HCEC 1CT (cell line): ENCODE measurements at regions not wholly inside any gene's neighbourhood (a gene's known extent, or its start where the extent isn't known, plus 50 kb on each side); places are given as distances from the start of the nearest gene placed in this dataset.
"Not testable (repeated sequence)": the region's sequence is repeated elsewhere in the genome, so short reads cannot be mapped to it uniquely, and the experiment has no call there.

Experiments used
- DNase-seq: peaks from one replicate; pipeline ENCODE4 v3.0.0-alpha.2; 2017

GRCh38 chr1:4177425-4178150 is 277.5 kb upstream of the C1orf174 start:
- DNase-seq = no peak

DNA sequence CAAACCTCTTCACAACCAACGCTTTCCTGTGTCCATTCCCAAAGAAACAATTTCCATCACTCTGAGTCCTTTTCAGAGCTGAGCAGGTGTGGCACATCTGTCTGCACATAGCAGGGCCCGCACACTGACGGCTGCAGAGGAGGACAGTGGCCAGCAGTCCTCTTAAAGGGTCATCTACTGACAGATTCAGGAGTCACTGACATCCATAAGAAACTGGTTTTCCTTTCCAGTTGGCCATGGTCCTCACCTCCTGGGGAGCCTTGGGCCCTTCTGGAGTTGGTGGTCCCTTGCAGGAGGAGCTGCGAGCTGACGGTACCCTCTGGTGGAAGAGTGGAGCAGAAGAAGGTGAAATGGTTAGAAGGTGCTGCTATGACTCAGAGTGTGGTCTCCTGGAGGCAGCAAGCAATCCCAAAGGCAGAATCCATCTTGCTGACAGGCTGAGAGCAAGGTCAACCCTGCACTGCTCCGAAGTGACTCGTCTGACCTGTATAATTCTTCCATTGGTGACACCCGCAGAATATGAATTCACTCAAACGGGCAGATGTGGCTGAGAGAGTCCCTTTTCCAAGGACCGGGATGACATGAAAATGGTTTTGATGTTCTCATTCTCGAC is 278.5 kb upstream of the C1orf174 start:
- DNase-seq = no peak

DNA sequence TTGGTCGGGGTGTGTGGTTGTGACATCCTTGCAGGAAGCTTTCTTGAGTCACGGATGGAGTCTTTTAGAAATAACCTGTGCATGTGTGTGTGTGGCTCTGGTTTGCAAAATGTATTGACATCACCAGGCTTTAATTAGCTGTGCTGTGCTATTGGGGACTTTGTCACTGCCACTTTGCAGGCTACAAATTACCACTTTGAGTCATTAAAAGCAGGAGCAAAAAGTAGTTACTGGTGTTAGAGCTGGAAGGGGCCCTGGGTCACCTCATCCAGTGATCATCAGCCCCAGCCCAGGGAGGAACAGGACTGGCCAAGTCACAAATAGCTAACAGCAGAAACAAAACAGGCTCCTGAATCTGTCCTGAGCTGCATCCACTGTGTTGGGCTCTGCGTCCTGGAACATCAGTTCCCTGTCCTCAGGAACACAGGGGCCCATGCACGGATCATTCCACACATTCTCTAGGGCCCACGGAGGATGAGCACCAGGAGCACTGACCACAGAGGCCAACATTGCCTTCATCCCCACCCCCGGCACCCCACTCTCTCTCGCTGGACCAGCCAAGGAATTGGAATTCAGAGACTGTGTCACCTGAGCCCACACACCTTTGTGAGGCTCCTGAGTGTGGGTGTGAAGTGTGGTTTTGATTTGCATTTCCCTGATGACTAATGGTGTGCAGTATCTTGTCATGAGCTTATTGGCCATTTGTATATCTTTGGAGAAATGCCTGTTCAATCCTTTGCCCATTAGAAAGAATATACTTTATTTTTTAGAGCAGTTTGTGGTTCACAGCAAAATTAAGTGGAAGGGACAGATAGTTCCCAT is 280.1 kb upstream of the C1orf174 start:
- no peak for DNase-seq

GRCh38 chr1:4186486-4186885 is 286.4 kb upstream of the C1orf174 start:
- not testable (repeated sequence) for DNase-seq

DNA sequence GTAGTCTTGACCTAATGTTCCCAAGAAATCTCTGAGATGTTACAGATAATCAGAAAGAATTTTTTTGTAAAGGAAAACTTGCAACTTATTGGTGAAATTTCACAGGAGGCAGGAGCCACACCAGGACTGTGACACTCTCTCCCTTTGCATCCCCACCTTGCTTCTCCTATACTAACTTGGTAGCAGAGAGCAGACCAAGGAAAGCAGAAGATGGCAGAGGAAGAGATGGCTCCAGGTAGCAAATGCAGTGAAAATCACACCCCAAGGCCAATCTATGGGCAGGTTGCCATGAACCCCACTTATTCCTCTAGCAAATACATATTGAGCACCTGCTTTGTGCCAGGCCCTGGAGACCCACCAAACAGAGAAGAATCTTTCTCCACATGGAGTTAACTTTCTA is 303.4 kb upstream of the C1orf174 start:
- DNase-seq = no peak

DNA sequence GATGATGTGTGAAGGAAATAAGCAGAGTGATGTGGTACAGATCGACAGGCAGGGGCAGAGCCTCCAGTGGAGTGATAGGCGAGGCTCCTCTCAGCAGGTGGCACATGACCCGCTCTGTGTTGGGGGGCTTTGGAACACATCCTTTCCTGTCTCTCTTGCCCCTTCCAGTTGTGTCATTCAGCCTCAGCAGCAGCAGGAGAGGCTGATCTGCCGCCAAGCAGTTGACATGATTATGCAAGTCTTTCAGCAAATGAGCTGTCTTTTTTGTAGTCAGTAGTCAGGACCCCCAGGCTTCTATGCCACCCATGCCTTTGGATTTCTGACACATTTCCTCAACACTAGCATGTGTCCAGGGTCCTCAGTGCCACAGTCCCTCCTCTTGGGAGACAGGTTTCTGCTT is 307.1 kb upstream of the C1orf174 start:
- no peak for DNase-seq

DNA sequence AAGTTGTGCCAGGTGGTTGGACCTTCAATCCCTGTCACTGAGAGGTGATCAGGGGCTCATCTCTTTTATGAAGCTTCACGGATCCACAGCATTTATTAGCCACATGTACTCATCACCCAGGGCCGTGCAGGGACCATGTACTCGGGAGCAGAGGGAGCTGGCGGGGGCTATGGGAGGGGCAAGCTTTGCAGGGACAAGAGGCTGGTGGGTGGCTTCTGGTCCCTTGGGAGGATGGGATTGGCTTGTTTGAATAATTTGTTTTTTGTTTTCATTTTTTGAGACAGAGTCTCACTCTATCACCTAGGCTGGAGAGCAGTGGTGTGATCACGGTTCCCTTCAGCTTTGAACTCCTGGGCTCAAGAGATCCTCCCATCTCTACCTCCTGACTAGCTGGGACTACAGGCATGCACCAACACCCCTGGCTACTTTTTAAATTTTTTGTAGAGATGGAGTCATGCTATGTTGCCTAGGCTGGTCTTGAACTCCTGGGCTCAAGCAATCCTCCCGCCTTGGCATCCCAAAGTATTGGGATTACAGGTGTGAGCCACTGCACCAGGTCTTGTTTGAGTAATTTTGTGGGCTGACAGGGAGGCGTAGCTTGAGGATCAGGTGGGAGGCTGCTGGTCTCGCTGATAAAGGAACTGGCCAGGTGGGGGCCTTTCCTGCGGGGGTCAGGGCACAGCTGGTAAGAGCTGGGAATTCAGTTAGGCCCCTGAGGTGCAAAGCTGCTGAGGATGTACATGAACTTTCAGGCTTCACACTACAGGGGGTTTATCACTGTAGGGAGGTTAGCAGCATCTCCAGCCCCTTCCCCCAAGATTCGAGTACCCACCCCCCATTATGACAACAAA is 308.0 kb upstream of the C1orf174 start:
- no peak for DNase-seq

- no peak for DNase-seq
These were observed 310.0 kb upstream of the C1orf174 start for GRCh38 chr1:4210043-4210442.

- no peak for DNase-seq
These were observed 312.7 kb upstream of the C1orf174 start for GRCh38 chr1:4212796-4213195.

DNA sequence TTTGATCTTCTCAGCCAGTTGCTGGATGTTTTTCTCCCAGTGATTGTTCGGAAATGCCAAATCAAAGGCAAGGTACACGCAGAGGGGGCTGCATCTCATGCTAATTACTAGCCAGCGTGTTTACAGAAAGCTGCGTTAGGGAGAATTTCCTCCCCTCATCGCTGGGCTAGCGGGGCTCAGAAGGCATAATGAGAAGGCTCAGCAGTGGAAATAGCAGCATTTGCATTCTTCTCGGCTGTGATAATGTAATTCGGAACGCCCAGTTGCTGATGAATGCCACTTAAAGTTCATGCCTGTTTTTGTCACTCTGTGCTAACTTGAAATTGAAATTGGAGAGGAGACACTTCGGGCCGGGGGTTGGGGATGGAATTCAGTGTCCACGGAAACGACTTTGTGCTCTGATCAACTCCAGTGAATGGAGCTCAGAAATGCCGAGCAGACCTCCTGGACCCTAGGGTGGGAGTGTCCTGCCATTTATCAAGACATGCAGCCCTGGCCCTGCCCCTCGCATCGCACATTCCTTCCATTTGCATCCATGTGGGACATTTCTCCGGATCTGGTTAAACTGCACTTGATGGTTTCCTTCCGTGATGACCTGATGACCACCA is 313.4 kb upstream of the C1orf174 start:
- no peak for DNase-seq

DNA sequence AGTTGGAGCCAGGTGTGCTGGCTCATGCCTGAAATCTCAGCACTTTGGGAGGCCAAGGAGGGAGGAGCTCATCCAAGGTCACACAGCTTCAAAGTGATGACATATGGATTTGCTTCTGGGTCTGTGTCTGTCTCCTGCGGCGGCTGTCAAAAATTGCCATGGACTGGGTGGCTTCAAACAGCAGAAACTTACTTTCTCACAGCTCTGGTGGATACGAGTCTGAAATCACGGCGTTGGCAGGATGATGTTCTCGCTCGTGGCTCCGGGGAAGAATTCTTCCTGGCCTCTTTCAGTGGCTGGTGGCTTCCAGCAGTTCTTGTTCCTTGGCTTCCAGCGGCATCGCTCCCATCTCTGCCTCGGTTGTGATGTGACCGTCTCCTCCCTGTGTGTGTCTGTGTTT is 314.8 kb upstream of the C1orf174 start:
- no peak for DNase-seq

DNA sequence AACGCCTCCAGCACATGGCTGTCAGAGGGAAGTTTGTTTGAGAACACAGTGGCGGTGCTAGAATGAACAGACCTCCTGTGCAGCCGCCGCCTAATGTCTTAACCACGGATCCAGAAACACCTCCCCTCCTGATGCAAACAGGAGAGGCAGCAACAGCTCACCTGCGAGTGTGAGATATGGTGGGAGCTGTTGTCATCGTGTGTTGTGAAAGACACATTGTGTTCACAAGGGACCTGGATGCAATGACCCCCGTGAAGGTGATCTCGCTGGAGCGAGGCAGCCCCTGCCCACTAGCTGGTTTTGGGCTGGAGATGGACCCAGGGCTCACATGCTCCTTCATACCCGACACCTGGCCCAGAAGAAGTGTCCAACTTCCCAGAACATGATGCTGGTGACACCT is 315.3 kb upstream of the C1orf174 start:
- no peak for DNase-seq

GRCh38 chr1:4216231-4216630 is 316.2 kb upstream of the C1orf174 start:
- no peak for DNase-seq

DNA sequence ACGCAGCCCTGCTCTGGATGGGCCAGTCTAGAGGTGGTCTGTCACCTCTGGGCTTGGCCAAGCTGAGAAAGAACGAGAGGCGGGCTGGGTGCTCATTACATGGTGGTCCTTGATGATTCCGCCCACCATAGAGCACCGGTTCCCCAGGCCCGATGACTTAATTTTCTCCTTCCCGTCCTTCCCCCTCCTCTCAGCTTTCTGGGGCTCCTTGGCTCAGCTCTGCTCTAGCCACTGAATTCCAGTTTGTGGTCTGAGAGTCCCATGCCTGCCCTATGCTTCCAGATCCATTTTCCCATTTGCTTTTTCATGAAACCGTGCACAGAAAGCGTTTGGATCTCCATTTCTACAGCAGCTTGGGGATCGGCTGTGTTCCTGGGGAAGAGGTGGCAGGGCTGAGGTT is 318.5 kb upstream of the C1orf174 start:
- no peak for DNase-seq

- DNase-seq = no peak
These were observed 319.0 kb upstream of the C1orf174 start for GRCh38 chr1:4219111-4219510.

DNA sequence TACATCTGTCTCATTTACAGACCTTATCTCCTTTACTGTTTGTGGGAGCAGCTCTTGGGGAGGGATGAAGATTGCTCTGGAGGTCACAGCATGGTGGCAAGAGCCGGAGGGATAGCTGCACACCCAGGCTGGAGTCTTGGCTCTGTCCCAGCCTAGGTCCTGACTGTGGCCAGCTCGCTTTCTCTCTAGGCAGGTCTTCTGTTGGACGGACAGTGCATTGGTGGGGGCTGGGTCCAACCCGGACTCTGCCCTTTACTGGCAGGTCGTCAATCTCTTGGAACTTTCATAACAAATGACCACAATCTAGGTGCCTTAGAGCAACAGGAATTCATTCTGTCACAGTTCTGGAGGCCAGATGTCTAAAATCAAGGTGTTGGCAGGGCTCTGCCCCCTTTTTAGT is 319.8 kb upstream of the C1orf174 start:
- no peak for DNase-seq

GRCh38 chr1:4220362-4220761 is 320.3 kb upstream of the C1orf174 start:
- DNase-seq = no peak

- no peak for DNase-seq
These were observed 321.0 kb upstream of the C1orf174 start for GRCh38 chr1:4221107-4221506.

GRCh38 chr1:4224684-4225467 is 324.8 kb upstream of the C1orf174 start:
- DNase-seq = no peak

- DNase-seq = no peak
These were observed 327.9 kb upstream of the C1orf174 start for GRCh38 chr1:4227986-4228385.

DNA sequence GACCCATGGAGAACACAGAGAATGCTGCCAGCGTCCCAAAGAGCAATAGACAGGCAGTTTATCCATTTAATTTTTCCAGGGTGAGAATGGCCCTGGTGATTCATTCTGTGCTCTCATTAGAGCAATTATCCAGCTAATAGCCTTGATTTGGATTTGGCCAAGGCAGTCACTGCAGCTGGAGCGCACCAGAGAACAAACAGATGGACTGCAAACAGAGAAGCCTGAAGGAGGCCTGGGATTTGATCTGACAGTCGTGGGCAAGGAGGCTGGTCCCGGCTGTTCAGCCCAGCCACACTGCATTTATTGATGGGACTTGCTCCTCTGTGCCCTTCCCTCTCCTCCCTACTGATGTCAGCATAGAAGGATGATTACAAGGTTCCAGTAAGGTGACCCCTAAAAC is 353.9 kb upstream of the C1orf174 start:
- no peak for DNase-seq

- no peak for DNase-seq
These were observed 356.3 kb upstream of the C1orf174 start for GRCh38 chr1:4256351-4256750.
